ENCODE measurements at regions not wholly inside any gene's neighbourhood (a gene's known extent, or its start where the extent isn't known, plus 50 kb on each side); places are given as distances from the start of the nearest gene placed in this dataset.
"Not testable (repeated sequence)": the region's sequence is repeated elsewhere in the genome, so short reads cannot be mapped to it uniquely, and the experiment has no call there.

- no peak for DNase-seq
Observed at GRCh38 chr6:134447883-134448387, 130.0 kb upstream of the SGK1 start.

GRCh38 chr6:134447423-134447822, 129.5 kb upstream of the SGK1 start:
- DNase-seq = no peak

GRCh38 chr6:134446896-134447295, 129.0 kb upstream of the SGK1 start:
- no peak for DNase-seq

GRCh38 chr6:134446218-134446848, 128.4 kb upstream of the SGK1 start:
- no peak for DNase-seq

GRCh38 chr6:134443009-134443408, 125.1 kb upstream of the SGK1 start:
- no peak for DNase-seq

- no peak for DNase-seq
Observed at GRCh38 chr6:134442073-134442472, 124.2 kb upstream of the SGK1 start.

- DNase-seq = no peak
Observed at GRCh38 chr6:134438837-134439236, 120.9 kb upstream of the SGK1 start.

- DNase-seq = no peak
Observed at GRCh38 chr6:134437376-134437775, 119.5 kb upstream of the SGK1 start.

GRCh38 chr6:134436950-134437349, 119.0 kb upstream of the SGK1 start:
- DNase-seq = no peak

- no peak for DNase-seq
Observed at GRCh38 chr6:134436281-134436815, 118.4 kb upstream of the SGK1 start.

- no peak for DNase-seq
Observed at GRCh38 chr6:134435814-134436280, 117.9 kb upstream of the SGK1 start.

- no peak for DNase-seq
Observed at GRCh38 chr6:134434019-134434942, 116.4 kb upstream of the SGK1 start.

- no peak for DNase-seq
Observed at GRCh38 chr6:134432036-134432435, 114.1 kb upstream of the SGK1 start.

- no peak for DNase-seq
Observed at GRCh38 chr6:134431421-134431859, 113.5 kb upstream of the SGK1 start.

GRCh38 chr6:134429861-134430380, 112.0 kb upstream of the SGK1 start:
- no peak for DNase-seq

- no peak for DNase-seq
Observed at GRCh38 chr6:134427721-134428120, 109.8 kb upstream of the SGK1 start.

- no peak for DNase-seq
Observed at GRCh38 chr6:134426623-134427022, 108.7 kb upstream of the SGK1 start.

- not testable (repeated sequence) for DNase-seq
Observed at GRCh38 chr6:134425917-134426316, 108.0 kb upstream of the SGK1 start.

GRCh38 chr6:134425513-134425912, 107.6 kb upstream of the SGK1 start:
- no peak for DNase-seq

- no peak for DNase-seq
Observed at GRCh38 chr6:134424798-134425170, 106.9 kb upstream of the SGK1 start.

GRCh38 chr6:134424165-134424797, 106.4 kb upstream of the SGK1 start:
- DNase-seq = no peak

- no peak for DNase-seq
Observed at GRCh38 chr6:134422426-134423231, 104.7 kb upstream of the SGK1 start.

All from femur (tissue), 1 donor.